ENCODE measurements at regions not wholly inside any gene's neighbourhood (a gene's known extent, or its start where the extent isn't known, plus 50 kb on each side); places are given as distances from the start of the nearest gene placed in this dataset.
A peak's percentile ranks its signal among the peaks of the same experiment; 100 is the strongest.
"Not testable (repeated sequence)": the region's sequence is repeated elsewhere in the genome, so short reads cannot be mapped to it uniquely, and the experiment has no call there.

- not testable (repeated sequence) for H2AK5ac ChIP-seq (ENCODE audit: low read depth, low read length); H3K4me3 ChIP-seq (ENCODE audit: low read length in 2 of 2)
These were observed 276.8 kb upstream of the FOXF1 start for GRCh38 chr16:86233506-86233905.

GRCh38 chr16:86239381-86239780 is 270.9 kb upstream of the FOXF1 start:
- no peak overlapping the region for H2AK5ac ChIP-seq (ENCODE audit: low read depth, low read length)
- H2BK15ac ChIP-seq (ENCODE audit: low read length), result no peak overlapping the region
- no peak overlapping the region for H3K23ac ChIP-seq (ENCODE audit: low read depth, low read length, poor library complexity)
- peaks cover 0 to 31% (median 0%) of the 10 kb centered on the region in 3 experiments for H3K27me3 ChIP-seq (ENCODE audit: control insufficient read depth in 3 of 3, insufficient read depth in 3 of 3, low read depth in 1 of 3, low read length in 3 of 3)
- peaks cover 0 to 7% of the 10 kb centered on the region in 2 donors for H3K4me1 ChIP-seq (ENCODE audit: control insufficient read depth in 2 of 2, insufficient read depth in 1 of 2, low read depth in 1 of 2, low read length in 2 of 2)
- no peak overlapping the region for H3K4ac ChIP-seq (ENCODE audit: low read length)
- no peak overlapping the region for H3K9ac ChIP-seq (ENCODE audit: low read depth, low read length, poor library complexity)
- H2AFZ ChIP-seq (ENCODE audit: low read length), result no peak overlapping the region
- H4K8ac ChIP-seq (ENCODE audit: low read depth, low read length), result no peak overlapping the region
- no peak overlapping the region for H3K4me2 ChIP-seq (ENCODE audit: insufficient read depth, low read length, poor library complexity, severe bottlenecking)
- H3K36me3 ChIP-seq (replicated peaks in 1 of 2; ENCODE audit: control insufficient read depth in 2 of 2, insufficient read depth in 2 of 2, low read length in 2 of 2), result no peaks in the 10 kb centered on the region
- H2BK120ac ChIP-seq (ENCODE audit: low read depth, low read length), result no peak overlapping the region
- no peak overlapping the region for H2BK5ac ChIP-seq (ENCODE audit: low read length)
- DNase-seq (ENCODE audit: low spot score), result no peak
- no peaks in the 10 kb centered on the region for H3K79me1 ChIP-seq (ENCODE audit: low read depth, low read length)
- no peak overlapping the region for H3K4me3 ChIP-seq (ENCODE audit: low read length in 2 of 2)
- H3K9me3 ChIP-seq (replicated peaks in 1 of 2; ENCODE audit: control insufficient read depth in 2 of 2, insufficient read depth in 1 of 2, low read depth in 1 of 2, low read length in 2 of 2), result no peaks in the 10 kb centered on the region
- no peak overlapping the region for H4K91ac ChIP-seq (ENCODE audit: low read depth, low read length, poor library complexity)
- H3K14ac ChIP-seq (ENCODE audit: low read length), result no peak overlapping the region
- H3K18ac ChIP-seq (ENCODE audit: low read length), result no peak overlapping the region
- no CpG with 5 or more reads among the region's 9 CpGs for WGBS, 2 donors (ENCODE audit: extremely low coverage in 2 of 2, insufficient read length in 2 of 2, insufficient replicate concordance in 1 of 2)
- H2BK12ac ChIP-seq (ENCODE audit: low read length), result no peak overlapping the region
- no peak overlapping the region for H3K27ac ChIP-seq (replicated peaks; ENCODE audit: low read length)

More at GRCh38 chr16:86233506-86233905, 276.8 kb upstream of the FOXF1 start:
- H3K9me3 ChIP-seq (replicated peaks in 1 of 2; ENCODE audit: control insufficient read depth in 2 of 2, insufficient read depth in 1 of 2, low read depth in 1 of 2, low read length in 2 of 2); H4K91ac ChIP-seq (ENCODE audit: low read depth, low read length, poor library complexity); H3K27me3 ChIP-seq (ENCODE audit: control insufficient read depth in 3 of 3, insufficient read depth in 3 of 3, low read depth in 1 of 3, low read length in 3 of 3); H3K4me1 ChIP-seq (ENCODE audit: control insufficient read depth in 2 of 2, insufficient read depth in 1 of 2, low read depth in 1 of 2, low read length in 2 of 2); H3K36me3 ChIP-seq (replicated peaks in 1 of 2; ENCODE audit: control insufficient read depth in 2 of 2, insufficient read depth in 2 of 2, low read length in 2 of 2); H3K9ac ChIP-seq (ENCODE audit: low read depth, low read length, poor library complexity); H3K4ac ChIP-seq (ENCODE audit: low read length); H2BK5ac ChIP-seq (ENCODE audit: low read length); H3K27ac ChIP-seq (replicated peaks; ENCODE audit: low read length); H3K79me1 ChIP-seq (ENCODE audit: low read depth, low read length); H2BK15ac ChIP-seq (ENCODE audit: low read length); H3K14ac ChIP-seq (ENCODE audit: low read length); H3K23ac ChIP-seq (ENCODE audit: low read depth, low read length, poor library complexity); DNase-seq (ENCODE audit: low spot score); H3K4me2 ChIP-seq (ENCODE audit: insufficient read depth, low read length, poor library complexity, severe bottlenecking); H2BK120ac ChIP-seq (ENCODE audit: low read depth, low read length); H4K8ac ChIP-seq (ENCODE audit: low read depth, low read length); H3K18ac ChIP-seq (ENCODE audit: low read length); H2AFZ ChIP-seq (ENCODE audit: low read length); H2BK12ac ChIP-seq (ENCODE audit: low read length): not testable (repeated sequence)
- WGBS, 2 donors (ENCODE audit: extremely low coverage in 2 of 2, insufficient read length in 2 of 2, insufficient replicate concordance in 1 of 2), result no CpG with 5 or more reads among the region's 15 CpGs

- H2BK12ac ChIP-seq (ENCODE audit: low read length), result no peak overlapping the region
- H2AFZ ChIP-seq (ENCODE audit: low read length), result no peak overlapping the region
- no peak overlapping the region for H2BK5ac ChIP-seq (ENCODE audit: low read length)
- WGBS, 2 donors (ENCODE audit: extremely low coverage in 2 of 2, insufficient read length in 2 of 2, insufficient replicate concordance in 1 of 2), result no CpG with 5 or more reads among the region's 9 CpGs
- H3K4me2 ChIP-seq (ENCODE audit: insufficient read depth, low read length, poor library complexity, severe bottlenecking), result no peak overlapping the region
- no peak overlapping the region for H3K27ac ChIP-seq (replicated peaks; ENCODE audit: low read length)
- no peaks in the 10 kb centered on the region for H3K79me1 ChIP-seq (ENCODE audit: low read depth, low read length)
- peaks cover 0 to 5% of the 10 kb centered on the region in 2 donors for H3K9me3 ChIP-seq (replicated peaks in 1 of 2; ENCODE audit: control insufficient read depth in 2 of 2, insufficient read depth in 1 of 2, low read depth in 1 of 2, low read length in 2 of 2)
- H3K14ac ChIP-seq (ENCODE audit: low read length), result no peak overlapping the region
- no peak overlapping the region for H3K4ac ChIP-seq (ENCODE audit: low read length)
- H3K9ac ChIP-seq (ENCODE audit: low read depth, low read length, poor library complexity), result no peak overlapping the region
- H2BK15ac ChIP-seq (ENCODE audit: low read length), result no peak overlapping the region
- no peak overlapping the region for H2BK120ac ChIP-seq (ENCODE audit: low read depth, low read length)
- H4K91ac ChIP-seq (ENCODE audit: low read depth, low read length, poor library complexity), result no peak overlapping the region
- H3K36me3 ChIP-seq (replicated peaks in 1 of 2; ENCODE audit: control insufficient read depth in 2 of 2, insufficient read depth in 2 of 2, low read length in 2 of 2), result no peaks in the 10 kb centered on the region
- no peak overlapping the region for H2AK5ac ChIP-seq (ENCODE audit: low read depth, low read length)
- H3K18ac ChIP-seq (ENCODE audit: low read length), result no peak overlapping the region
- H4K8ac ChIP-seq (ENCODE audit: low read depth, low read length), result no peak overlapping the region
- H3K4me3 ChIP-seq (ENCODE audit: low read length in 2 of 2), result no peak overlapping the region
- no peak overlapping the region for H3K23ac ChIP-seq (ENCODE audit: low read depth, low read length, poor library complexity)
- peaks cover 0 to 31% (median 0%) of the 10 kb centered on the region in 3 experiments for H3K27me3 ChIP-seq (ENCODE audit: control insufficient read depth in 3 of 3, insufficient read depth in 3 of 3, low read depth in 1 of 3, low read length in 3 of 3)
- DNase-seq (ENCODE audit: low spot score), result no peak
- peaks cover 0 to 7% of the 10 kb centered on the region in 2 donors for H3K4me1 ChIP-seq (ENCODE audit: control insufficient read depth in 2 of 2, insufficient read depth in 1 of 2, low read depth in 1 of 2, low read length in 2 of 2)
These were observed 269.5 kb upstream of the FOXF1 start for GRCh38 chr16:86240716-86241363.

DNA sequence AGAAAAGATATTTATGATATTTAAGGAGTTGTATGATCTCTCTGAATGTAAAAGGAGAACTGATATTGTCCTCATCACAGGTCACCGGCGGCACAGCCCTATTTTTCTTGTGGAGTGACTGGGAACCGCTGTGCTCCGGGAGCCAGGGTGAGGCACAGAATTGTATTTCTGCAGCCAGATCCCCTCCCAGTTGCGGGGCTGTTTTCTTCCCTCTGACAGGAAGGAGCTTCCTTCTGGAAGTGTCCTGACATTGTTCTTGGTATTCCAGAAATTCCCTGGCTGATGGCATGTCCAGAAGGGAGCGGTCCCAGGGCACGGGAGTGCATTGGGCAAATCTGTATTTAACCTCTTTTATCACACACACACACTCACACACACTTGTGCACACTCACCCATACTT is 268.6 kb upstream of the FOXF1 start:
- Histone ChIP-seq H3K14ac (ENCODE audit: low read length) (no peak overlapping the region), H3K4ac (ENCODE audit: low read length) (no peak overlapping the region), H4K91ac (ENCODE audit: low read depth, low read length, poor library complexity) (no peak overlapping the region), H4K8ac (ENCODE audit: low read depth, low read length) (no peak overlapping the region), H3K36me3 (replicated peaks in 1 of 2; ENCODE audit: control insufficient read depth in 2 of 2, insufficient read depth in 2 of 2, low read length in 2 of 2) (no peaks in the 10 kb centered on the region), H3K4me2 (ENCODE audit: insufficient read depth, low read length, poor library complexity, severe bottlenecking) (no peak overlapping the region), H3K18ac (ENCODE audit: low read length) (no peak overlapping the region), H3K9me3 (replicated peaks in 1 of 2; ENCODE audit: control insufficient read depth in 2 of 2, insufficient read depth in 1 of 2, low read depth in 1 of 2, low read length in 2 of 2) (peaks cover 0 to 7% of the 10 kb centered on the region in 2 donors), H2BK12ac (ENCODE audit: low read length) (no peak overlapping the region), H3K27ac (replicated peaks; ENCODE audit: low read length) (no peak overlapping the region), H2BK15ac (ENCODE audit: low read length) (no peak overlapping the region), H3K79me1 (ENCODE audit: low read depth, low read length) (no peaks in the 10 kb centered on the region), H2BK5ac (ENCODE audit: low read length) (no peak overlapping the region), H2AFZ (ENCODE audit: low read length) (no peak overlapping the region), H3K9ac (ENCODE audit: low read depth, low read length, poor library complexity) (no peak overlapping the region), H2AK5ac (ENCODE audit: low read depth, low read length) (no peak overlapping the region), H3K4me3 (ENCODE audit: low read length in 2 of 2) (peak overlapping the region in 1 of 2 donors; percentile 5), H3K4me1 (ENCODE audit: control insufficient read depth in 2 of 2, insufficient read depth in 1 of 2, low read depth in 1 of 2, low read length in 2 of 2) (peaks cover 0 to 7% of the 10 kb centered on the region in 2 donors), H2BK120ac (ENCODE audit: low read depth, low read length) (no peak overlapping the region), H3K23ac (ENCODE audit: low read depth, low read length, poor library complexity) (no peak overlapping the region), H3K27me3 (ENCODE audit: control insufficient read depth in 3 of 3, insufficient read depth in 3 of 3, low read depth in 1 of 3, low read length in 3 of 3) (peaks cover 0 to 34% (median 0%) of the 10 kb centered on the region in 3 experiments)
- WGBS, 2 donors (ENCODE audit: extremely low coverage in 2 of 2, insufficient read length in 2 of 2, insufficient replicate concordance in 1 of 2), result no CpG with 5 or more reads among the region's 7 CpGs
- no peak for DNase-seq (ENCODE audit: low spot score)
